IPS-18a (cell line): ENCODE measurements at regions not wholly inside any gene's neighbourhood (a gene's known extent, or its start where the extent isn't known, plus 50 kb on each side); places are given as distances from the start of the nearest gene placed in this dataset.
"Not testable (repeated sequence)": the region's sequence is repeated elsewhere in the genome, so short reads cannot be mapped to it uniquely, and the experiment has no call there.

Experiments used
- H3K27ac ChIP-seq: one replicate; pipeline ENCODE4 v1.5.1; 2013; ENCODE audit warnings: low read length
- H3K27me3 ChIP-seq: one replicate; pipeline ENCODE4 v1.6.1; 2013; ENCODE audit warnings: mild to moderate bottlenecking, low read length; ENCODE audit not compliant: control insufficient read depth, insufficient read depth
- H3K36me3 ChIP-seq: one replicate; pipeline ENCODE4 v1.6.1; 2013; ENCODE audit warnings: low read depth, low read length; ENCODE audit not compliant: control insufficient read depth
- H3K4me1 ChIP-seq: one replicate; pipeline ENCODE4 v1.6.1; 2013; ENCODE audit warnings: low read depth, low read length; ENCODE audit not compliant: control insufficient read depth
- H3K4me3 ChIP-seq: one replicate; pipeline ENCODE4 v1.5.1; 2013; ENCODE audit warnings: low read length
- H3K9ac ChIP-seq: one replicate; pipeline ENCODE4 v1.6.1; 2013; ENCODE audit warnings: mild to moderate bottlenecking, low read length, moderate library complexity
- H3K9me3 ChIP-seq: one replicate; pipeline ENCODE4 v1.6.1; 2013; ENCODE audit warnings: low read depth, low read length; ENCODE audit not compliant: control insufficient read depth

- Histone ChIP-seq H3K4me3 (peak overlapping the region; percentile 46), H3K27me3 (peaks cover 28% of the 10 kb centered on the region)
- not testable (repeated sequence) for H3K27ac ChIP-seq, H3K36me3 ChIP-seq, H3K4me1 ChIP-seq, H3K9me3 ChIP-seq, H3K9ac ChIP-seq
Observed at GRCh38 chr7:150049012-150049655, 175.4 kb downstream of the ATP6V0E2 start.

- H3K4me3 ChIP-seq, H3K9me3 ChIP-seq, H3K4me1 ChIP-seq, H3K27me3 ChIP-seq, H3K36me3 ChIP-seq, H3K9ac ChIP-seq, H3K27ac ChIP-seq: not testable (repeated sequence)
Observed at GRCh38 chr7:150053396-150053795, 179.6 kb downstream of the ATP6V0E2 start.

GRCh38 chr7:150054242-150054641, 180.5 kb downstream of the ATP6V0E2 start:
- H3K36me3 ChIP-seq, H3K27ac ChIP-seq, H3K9me3 ChIP-seq, H3K9ac ChIP-seq, H3K4me3 ChIP-seq, H3K4me1 ChIP-seq, H3K27me3 ChIP-seq: not testable (repeated sequence)

GRCh38 chr7:150060259-150061221, 186.8 kb downstream of the ATP6V0E2 start:
- not testable (repeated sequence) for H3K9me3 ChIP-seq, H3K9ac ChIP-seq, H3K4me1 ChIP-seq, H3K36me3 ChIP-seq, H3K27ac ChIP-seq, H3K4me3 ChIP-seq, H3K27me3 ChIP-seq

- H3K36me3 ChIP-seq, H3K9ac ChIP-seq, H3K27me3 ChIP-seq, H3K27ac ChIP-seq, H3K9me3 ChIP-seq, H3K4me3 ChIP-seq, H3K4me1 ChIP-seq: not testable (repeated sequence)
Observed at GRCh38 chr7:150063195-150063594, 189.4 kb downstream of the ATP6V0E2 start.

- not testable (repeated sequence) for H3K36me3 ChIP-seq, H3K9ac ChIP-seq, H3K27me3 ChIP-seq, H3K9me3 ChIP-seq, H3K4me1 ChIP-seq, H3K27ac ChIP-seq, H3K4me3 ChIP-seq
Observed at GRCh38 chr7:150069555-150070313, 196.0 kb downstream of the ATP6V0E2 start.

GRCh38 chr7:150077543-150077942, 203.8 kb downstream of the ATP6V0E2 start:
- H3K36me3 ChIP-seq, H3K27ac ChIP-seq, H3K9ac ChIP-seq, H3K27me3 ChIP-seq, H3K4me3 ChIP-seq, H3K4me1 ChIP-seq, H3K9me3 ChIP-seq: not testable (repeated sequence)

- not testable (repeated sequence) for H3K4me1 ChIP-seq, H3K9ac ChIP-seq, H3K4me3 ChIP-seq, H3K36me3 ChIP-seq, H3K9me3 ChIP-seq, H3K27ac ChIP-seq, H3K27me3 ChIP-seq
Observed at GRCh38 chr7:150081865-150082264, 208.1 kb downstream of the ATP6V0E2 start.

GRCh38 chr7:150084724-150085123, 211.0 kb downstream of the ATP6V0E2 start:
- H3K9me3 ChIP-seq, H3K27ac ChIP-seq: not testable (repeated sequence)

GRCh38 chr7:150087478-150087877, 213.7 kb downstream of the ATP6V0E2 start:
- not testable (repeated sequence) for H3K36me3 ChIP-seq, H3K4me1 ChIP-seq, H3K9me3 ChIP-seq, H3K27ac ChIP-seq, H3K9ac ChIP-seq, H3K27me3 ChIP-seq, H3K4me3 ChIP-seq

More at GRCh38 chr7:150084724-150085123, 211.0 kb downstream of the ATP6V0E2 start:
- not testable (repeated sequence) for H3K9ac ChIP-seq, H3K36me3 ChIP-seq, H3K27me3 ChIP-seq, H3K4me1 ChIP-seq, H3K4me3 ChIP-seq

- H3K27me3 ChIP-seq, H3K9me3 ChIP-seq, H3K9ac ChIP-seq, H3K4me1 ChIP-seq, H3K36me3 ChIP-seq, H3K27ac ChIP-seq, H3K4me3 ChIP-seq: not testable (repeated sequence)
Observed at GRCh38 chr7:150089139-150089538, 215.4 kb downstream of the ATP6V0E2 start.
